CD4-positive, alpha-beta T cell treated with Interleukin-17A for 1 hour (primary cell): ENCODE measurements at regions not wholly inside any gene's neighbourhood (a gene's known extent, or its start where the extent isn't known, plus 50 kb on each side); places are given as distances from the start of the nearest gene placed in this dataset.
"Not testable (repeated sequence)": the region's sequence is repeated elsewhere in the genome, so short reads cannot be mapped to it uniquely, and the experiment has no call there.

Experiments
- DNase-seq: peaks from one replicate; pipeline ENCODE4 v3.0.0-alpha.2; 2020

DNA sequence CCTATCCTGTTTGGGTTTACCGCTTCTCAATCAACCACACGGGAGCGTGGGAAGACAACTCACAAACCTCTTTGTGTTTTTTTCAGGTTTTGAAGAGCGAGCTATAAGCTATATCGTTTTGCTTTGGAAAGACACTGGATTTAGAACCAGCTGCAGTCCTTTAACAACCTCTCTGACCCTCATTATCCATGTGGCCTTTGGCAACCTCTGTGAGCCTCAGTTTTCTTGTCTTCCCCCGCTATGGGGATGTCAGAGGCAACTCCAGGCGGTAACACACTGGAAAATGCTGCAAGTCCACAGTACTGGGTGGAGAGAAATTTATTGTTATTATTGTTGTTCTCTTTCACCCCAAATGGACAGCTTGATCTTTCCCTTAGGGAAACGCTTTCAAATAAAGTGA is 100.0 kb downstream of the ETS2 start:
- no peak for DNase-seq

DNA sequence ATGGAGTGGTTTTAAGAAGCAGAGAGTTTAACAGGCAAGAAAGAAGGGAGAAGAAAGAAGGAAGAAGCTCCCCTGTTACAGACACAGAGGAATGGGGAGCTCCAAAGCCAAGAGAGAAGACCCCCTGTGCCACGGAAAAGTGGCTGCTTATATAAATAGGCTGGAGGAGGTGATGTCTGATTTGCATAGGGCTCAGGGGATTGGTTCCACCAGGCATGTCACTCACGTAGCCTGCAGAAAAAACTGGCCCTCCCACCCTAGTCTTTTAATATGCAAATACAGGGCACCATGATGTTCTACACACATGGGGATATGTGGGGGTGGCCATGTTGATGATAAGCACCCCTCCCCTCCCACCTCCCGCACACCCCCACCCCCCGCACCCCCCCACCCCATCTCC is 99.6 kb downstream of the ETS2 start:
- DNase-seq: no peak

DNA sequence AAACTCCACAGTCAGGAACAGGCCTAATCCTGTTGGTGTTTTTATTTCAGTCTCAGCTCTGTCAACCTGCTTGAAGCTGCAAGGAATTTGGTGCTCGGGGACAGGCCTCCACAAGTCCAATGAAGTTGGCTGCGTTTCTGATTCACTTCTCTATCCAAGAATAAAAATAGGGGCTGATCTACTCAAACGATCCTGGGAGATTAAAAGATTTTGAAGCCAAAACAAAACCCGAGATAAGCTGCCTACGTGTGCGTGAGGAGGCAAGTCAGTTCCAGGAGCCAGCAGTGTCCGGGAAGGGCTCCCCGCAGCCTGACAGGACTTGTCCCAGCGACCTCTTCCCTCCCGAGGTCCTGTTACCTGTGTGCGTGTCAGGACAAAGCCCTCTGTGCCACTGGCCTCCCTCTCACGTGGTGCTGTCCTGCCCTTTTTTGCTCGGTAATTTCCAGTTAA is 98.0 kb downstream of the ETS2 start:
- no peak for DNase-seq

DNA sequence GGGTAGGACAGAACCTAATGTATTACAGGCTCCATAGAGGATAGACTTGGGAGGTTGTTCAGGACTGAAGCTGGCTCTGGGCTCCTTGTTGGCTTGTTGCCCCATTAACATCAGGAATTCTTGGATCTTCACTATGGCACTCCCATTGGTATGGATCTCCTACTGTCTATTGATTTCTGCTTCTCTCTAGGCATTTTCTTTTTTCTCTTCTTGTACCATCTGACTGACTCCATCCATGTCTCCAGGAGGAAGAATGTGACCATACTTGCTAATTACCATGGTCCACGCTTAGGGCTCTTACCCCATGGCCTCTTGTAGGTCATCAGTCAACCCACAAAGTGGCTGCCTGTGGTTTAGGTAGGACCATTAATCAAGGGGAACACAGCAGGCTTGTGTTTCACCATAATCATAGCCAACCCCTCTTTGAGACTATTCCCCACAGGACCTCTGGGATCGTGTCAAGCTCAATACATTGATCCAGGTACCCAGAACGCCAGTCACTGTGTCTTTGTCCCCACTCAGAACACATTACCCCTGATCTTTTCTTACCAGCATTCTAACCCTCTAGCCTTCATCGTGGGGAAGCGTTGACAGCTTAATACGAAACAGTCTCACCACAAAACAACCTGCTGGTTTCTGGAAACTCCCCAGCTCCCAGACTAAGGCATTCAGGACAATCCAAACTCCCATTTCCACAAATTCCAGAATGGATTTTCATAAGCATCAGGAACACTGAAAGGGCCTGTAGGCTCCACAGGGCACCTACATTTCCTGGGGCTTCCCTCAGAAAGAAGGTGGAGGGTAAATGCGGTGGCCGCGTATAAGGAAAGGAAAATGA is 97.1 kb downstream of the ETS2 start:
- no peak for DNase-seq

DNA sequence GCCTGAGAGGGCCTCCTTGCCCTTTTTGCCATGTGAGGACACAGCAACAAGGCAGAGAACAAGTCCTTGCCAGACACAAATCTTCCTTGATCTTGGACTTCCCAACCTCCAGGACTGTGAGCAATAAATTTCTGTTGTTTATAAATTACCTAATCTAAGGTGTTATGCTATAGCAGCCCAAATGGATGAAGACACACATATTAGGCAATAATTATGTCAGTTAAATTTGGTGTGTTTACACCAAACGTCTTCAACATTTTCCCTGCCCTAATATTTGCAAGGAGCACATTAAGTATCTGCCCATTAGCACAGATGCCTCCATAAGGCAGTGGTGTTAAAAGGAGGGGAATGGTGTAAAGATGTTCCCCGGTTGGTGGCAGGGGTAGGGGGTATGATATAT is 94.8 kb downstream of the ETS2 start:
- DNase-seq: no peak

DNA sequence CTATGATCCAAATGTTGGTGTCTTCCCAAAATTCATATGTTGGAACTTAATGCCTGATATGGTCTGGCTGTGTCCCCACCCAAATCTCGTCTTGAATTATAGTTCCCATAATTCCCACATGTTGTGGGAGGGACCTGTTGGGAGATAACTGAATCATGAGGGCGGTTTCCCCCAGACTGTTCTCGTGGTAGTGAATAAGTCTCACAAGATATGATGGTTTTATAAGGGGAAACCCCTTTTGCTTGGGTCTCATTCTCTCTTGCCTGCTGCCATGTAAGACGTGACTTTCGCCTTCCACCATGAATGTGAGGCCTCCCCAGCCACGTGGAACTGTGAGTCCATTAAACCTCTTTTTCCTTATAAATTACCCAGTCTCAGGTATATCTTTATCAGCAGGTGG is 94.3 kb downstream of the ETS2 start:
- DNase-seq: not testable (repeated sequence)

DNA sequence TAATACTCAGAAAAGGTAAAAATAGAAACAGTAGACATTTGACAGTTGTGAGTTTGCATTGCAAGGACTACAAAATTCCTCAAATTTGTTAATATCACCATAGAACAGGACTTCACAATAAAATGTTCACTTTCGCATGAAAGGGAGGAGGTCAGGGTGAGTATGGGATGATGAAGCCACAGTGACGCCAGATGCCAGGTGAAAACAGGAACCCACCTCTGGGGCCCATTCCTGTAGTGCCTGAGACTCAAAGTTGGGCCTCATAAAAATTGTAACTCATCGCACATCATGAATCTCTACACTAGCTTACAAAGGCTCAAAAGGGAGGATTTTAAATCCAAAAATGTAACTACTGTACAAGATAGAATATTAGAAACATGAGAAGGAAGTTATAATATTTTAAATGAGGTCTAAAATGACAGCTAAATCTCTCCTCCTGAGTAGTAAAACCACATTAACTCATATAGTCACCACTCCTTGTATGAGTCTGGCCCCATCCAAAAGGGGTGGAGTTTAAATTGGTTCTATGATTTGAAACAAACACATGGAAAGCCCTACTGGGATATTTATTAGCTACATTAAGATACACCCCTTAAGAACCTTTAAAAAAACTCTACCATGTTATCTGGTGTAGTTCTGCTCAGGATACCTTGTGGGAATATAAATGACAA is 93.7 kb downstream of the ETS2 start:
- no peak for DNase-seq

DNA sequence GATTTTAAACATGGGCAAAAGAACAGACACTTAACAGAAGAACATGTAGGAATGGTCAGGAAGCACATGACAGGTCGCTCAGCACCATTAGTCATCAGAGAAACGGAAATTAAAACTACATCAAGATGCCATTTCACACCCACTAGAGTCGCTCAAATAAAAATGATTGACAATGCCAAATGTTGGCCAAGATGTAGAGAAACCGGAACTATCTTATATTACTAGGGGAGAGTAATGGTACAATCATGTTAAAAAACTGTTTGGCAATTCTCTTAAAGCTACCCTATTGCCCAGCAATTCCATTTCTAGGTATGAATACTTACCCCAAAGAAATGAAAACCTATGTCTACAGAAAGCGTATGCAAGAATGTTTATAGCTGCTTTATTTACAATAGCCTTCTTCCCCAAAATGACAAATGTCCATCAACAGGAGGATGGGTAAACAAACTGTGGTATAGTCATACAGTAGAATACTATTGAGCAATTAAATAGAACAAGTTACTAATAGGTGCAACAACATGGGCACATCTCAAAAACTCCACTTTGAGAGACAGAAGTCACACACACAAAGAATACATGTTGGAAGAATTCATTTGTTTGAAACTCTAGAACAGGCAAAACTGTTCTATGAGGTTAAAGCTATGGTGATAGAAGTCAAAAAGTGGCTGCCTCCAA is 92.8 kb downstream of the ETS2 start:
- DNase-seq: no peak

DNA sequence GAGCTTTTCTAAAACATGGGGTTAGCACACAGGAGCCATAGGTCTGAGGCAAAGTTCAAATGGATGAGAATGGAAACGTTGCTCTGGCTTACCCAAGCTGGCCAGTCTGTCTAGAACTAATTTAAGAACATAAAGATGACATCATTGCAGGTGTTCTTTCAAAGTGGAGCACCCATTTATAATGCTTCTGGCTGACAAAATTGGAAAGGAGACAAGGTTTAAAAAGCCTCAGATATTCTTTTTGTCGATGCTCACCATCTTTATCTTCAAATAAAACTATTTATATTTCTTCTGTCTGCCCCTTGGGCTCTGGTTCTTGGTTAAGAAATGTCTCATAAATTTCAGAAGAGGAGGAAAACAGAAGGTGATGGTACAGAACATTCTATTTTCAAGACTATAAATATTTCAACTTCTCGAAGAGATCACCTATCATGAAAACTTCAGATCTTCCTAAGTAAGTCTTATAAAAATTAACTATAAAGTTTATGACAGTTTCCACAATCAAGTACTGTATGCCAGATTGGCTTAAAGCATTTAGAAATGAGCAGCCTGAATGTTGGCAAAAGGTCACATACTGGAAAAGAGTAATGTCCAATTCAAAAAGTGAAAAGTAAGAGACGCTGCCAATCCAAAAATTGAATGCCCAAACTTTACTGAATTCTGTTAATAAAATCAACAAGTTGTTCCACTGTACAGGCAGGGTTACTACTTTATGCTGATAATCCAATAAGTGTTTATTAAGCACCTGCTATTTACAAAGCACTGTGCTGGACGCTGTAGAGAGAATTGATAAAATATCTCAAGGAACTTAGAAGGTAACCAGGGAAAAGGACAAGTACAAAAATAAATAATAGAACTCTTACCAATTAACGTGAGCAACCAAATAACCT is 92.0 kb downstream of the ETS2 start:
- DNase-seq: no peak

DNA sequence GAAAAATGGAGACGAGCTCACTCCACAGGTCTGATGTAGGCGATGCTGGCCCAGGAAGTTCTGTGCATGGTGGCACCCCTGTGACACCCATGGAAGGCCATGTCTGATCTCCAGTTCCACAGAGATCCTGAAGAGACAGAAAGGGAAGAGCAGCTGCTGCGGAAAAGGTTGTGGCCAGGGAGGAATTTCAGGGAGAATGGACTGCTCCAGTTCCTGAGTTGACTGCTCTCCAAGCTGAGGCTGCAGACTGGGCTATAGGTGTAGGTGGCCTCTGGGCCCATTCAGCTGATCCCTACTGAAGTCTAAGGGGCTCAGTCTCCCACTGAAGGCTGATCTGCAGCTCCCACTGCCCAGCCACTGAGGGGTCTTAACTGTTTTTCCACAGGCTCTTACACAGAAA is 89.2 kb downstream of the ETS2 start:
- DNase-seq: no peak

DNA sequence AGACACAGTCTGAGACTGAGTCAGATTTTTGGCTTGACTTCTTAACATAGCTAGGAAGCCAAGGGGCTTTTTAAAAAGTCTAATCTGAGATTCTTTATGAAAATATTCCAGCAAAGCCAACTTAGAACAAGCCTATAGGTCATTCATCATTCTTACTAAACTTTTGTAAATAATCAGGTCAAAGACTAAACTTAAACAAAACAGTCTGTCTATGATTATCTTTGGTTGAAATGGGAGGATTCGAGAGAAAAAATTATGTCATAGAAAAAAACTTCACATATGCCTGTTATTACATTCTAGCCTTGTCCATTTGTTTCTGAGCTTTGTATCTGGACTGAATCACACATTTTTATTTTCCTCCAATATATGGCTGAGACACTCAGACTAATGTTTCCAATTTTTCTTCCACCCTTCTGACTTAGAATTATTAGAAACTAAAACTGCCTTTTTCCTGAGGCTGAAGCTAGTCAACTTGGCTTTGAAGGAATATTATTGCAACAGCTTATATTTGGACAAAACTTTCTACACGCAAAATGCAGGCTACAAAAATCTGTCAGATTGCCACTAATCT is 83.3 kb downstream of the ETS2 start:
- DNase-seq: no peak

DNA sequence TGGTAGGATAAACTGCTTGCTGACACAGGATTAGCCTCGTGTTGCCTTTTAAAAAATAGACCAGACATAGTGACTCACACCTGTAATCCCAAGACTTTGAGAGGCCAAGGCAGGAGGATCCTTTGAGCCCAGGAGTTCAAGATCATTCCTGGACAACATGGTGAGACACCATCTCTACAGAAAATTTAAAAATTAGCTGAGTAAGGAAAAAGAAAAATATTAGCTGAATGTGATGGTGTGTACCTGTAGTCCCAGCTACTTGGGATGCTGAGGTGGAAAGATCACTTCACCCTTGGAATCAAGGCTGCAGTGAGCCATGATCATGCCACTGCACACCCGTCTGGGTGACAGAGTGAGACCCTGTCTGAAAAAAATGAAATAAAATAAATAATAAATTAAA is 82.0 kb downstream of the ETS2 start:
- DNase-seq: no peak

DNA sequence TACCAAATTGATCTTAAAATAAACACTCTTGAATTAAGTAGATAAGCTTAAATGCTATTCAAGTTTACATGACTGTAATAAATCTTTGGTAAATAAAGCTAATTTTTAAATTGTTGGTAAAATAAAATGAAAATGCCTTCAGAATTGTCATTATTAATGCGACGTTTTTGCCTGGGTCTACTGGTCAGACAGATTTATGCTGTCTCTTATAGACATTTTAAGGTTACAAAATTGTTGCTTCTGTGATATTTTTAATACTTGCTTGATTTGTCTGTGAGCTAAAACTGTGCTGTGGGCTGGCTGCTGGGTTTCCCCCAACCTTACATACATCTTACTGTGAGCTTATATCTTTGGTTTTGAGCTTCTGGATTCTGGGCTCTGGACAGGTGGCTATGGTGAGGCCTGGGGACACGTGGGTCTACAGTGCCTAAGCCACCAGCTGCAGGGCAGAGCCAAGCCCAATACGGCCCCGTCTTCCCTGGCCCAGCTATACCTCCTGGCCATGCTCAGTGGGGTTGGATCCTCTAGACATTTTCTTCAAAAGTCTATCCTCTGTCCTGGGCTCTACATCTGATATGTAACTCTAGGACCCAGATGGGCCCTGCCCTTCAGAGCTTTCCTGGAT is 81.4 kb downstream of the ETS2 start:
- no peak for DNase-seq

DNA sequence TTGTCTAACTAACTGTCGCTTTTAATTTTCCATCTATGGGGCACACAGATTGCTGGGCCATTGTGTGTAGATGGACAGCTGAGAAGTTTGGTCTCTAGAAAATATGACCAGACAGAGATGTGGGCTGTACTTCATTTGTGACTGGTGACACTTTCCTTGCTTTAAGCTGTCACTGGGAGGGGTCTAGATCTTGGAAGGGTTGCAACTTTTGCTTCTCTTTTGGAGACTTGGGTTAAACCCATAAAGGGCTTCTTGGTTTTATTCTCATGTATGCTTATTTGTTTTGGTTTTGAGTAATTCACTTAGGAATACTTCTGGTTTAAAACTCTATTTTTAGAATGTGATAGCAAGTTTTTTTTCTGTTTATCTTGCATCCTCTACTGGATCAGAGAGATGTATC is 80.2 kb downstream of the ETS2 start:
- DNase-seq: no peak

DNA sequence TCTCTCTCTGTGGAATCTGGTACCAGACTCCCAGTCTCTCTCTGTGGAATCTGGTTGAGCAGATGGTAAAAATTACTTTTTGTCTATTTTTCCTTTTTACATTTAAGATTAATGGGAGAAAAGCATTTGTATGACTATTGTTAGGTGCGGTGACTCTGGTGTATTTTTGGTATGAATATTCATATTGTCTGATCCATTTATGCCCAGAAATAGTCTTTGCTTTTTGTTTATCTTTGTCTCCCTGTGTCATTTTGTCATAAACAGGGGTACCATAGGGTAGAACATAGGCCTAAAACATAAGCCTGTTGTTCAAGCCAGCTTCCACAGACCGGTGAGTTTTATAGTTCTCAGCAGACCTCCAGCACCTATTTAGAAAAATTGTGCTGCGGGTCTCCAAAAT is 78.7 kb downstream of the ETS2 start:
- DNase-seq: no peak

DNA sequence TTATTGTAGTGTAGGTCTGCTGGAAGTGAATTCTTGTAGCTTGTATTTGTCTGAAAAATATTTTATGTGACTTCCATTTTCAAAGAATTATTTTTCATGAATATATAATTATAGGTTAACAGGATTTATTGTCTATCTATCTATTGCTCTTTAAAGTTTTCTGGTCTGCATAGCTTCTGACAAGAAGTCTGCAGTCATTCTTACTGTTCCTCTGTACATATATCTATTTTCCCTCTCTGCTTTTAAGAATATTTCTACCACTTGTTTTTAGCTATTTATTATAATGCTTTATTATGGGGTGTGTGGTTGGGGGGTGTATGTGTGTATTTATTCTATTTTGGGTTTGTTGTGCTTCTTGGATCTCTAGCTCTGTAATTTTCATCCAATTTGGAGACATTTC is 77.4 kb downstream of the ETS2 start:
- DNase-seq: no peak

DNA sequence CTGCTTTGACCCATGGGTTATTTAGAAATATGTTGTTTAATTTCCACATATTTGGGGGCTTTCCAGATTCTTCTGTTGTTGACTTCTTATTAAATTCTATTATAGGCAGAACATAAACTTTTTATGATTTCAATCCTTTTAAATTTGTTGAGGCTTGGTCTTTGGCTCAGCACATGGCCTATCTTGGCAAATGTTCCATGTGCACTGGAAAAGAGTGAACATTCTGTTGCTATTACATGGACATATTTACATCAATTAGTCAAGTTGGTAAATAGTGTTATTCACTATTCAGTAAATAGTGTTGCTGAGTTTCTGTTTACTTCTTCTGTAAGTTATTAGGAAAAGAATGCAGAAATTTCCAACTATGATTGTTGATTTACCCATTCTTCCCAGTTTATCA is 75.4 kb downstream of the ETS2 start:
- no peak for DNase-seq

DNA sequence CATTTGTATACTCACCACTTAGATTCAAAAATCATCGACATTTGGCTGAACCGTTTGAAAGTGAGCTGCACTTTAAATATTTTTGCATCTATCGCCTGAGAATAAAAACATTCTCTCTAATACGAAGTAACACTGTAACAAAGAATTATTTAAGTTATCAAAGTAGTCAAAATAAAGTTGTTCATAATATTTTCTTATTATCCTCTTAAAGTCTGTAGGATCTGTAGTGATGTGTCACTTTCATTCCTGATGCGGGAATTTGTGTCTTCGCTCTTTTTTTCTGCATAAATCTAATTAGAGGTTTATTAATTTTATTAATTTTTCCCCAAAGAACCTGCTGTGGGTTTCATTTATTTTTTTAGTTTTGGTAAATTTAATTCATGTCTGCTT is 74.8 kb downstream of the ETS2 start:
- DNase-seq: no peak

DNA sequence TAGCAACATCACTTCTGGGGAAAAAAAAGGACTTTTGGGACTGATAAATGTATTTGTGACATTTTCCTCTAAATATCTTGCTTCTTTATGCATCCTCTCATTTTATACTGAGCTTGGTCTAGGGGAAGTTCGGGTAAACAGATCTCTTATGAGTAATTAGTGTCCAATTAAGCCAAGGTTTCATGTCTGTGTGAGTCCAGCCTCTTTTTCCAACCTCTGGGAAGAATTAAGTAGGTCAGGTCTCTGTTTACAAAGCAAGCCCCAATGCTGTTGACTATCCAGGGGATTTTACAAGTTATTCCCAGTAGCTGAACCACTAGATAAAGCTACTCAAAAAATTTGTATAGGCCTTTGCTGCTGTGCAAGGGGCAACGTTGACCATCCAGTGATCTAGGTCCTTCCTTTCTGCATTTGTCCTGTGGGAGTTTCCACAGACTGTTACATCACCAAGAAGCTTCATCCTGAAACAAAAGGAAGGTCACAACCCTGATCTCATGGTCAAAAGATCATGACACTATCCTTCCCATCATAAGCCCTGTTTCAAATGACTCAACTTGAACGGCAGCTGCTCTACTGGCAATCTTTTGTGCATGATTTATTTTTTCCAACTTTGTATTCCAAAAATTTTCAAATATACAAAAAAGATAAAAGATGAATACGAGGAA is 74.3 kb downstream of the ETS2 start:
- DNase-seq: no peak

DNA sequence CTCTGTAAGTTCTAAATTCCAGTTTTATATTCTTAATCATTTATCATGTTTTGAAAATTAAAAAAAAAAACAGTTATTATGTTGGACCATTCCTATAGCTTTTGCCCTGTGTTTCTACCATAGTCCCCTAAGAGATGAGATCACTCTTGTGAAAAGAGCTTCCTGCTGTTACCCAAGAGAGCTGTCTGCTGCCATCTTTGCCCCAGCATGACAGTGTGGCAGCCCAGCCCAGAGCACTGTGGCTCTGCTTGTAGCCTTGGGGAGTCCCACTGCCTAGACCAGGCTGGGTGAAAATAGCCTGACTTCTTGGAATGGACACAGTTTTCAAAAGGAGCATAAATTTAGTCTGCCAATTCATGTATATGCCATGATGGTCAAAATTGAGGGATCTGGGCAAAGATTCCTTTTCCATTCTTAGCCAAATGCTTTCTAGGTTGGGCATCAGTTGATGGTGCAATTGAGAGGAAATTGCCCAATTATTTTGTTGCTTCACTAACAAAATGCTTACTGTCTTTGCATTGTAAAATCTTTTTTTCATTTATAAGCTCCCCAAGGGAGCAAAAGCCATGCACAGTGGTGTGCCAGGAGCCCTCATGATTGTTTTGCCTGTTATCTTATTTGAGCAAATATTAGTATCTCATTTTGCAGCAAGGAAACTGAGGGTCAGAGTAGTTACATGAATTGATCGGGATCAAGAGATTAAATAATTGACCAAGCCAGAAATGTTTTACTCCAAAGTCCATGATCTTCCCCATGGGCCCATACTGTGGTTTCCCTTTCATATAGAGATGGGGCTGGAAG is 72.8 kb downstream of the ETS2 start:
- no peak for DNase-seq
